Hindlimb muscle (tissue), 1 donor: ENCODE measurements at regions not wholly inside any gene's neighbourhood (a gene's known extent, or its start where the extent isn't known, plus 50 kb on each side); places are given as distances from the start of the nearest gene placed in this dataset.

ENCODE experiments used
- DNase-seq: peaks from one replicate; pipeline ENCODE4 v3.0.0-alpha.2; 2013

DNA sequence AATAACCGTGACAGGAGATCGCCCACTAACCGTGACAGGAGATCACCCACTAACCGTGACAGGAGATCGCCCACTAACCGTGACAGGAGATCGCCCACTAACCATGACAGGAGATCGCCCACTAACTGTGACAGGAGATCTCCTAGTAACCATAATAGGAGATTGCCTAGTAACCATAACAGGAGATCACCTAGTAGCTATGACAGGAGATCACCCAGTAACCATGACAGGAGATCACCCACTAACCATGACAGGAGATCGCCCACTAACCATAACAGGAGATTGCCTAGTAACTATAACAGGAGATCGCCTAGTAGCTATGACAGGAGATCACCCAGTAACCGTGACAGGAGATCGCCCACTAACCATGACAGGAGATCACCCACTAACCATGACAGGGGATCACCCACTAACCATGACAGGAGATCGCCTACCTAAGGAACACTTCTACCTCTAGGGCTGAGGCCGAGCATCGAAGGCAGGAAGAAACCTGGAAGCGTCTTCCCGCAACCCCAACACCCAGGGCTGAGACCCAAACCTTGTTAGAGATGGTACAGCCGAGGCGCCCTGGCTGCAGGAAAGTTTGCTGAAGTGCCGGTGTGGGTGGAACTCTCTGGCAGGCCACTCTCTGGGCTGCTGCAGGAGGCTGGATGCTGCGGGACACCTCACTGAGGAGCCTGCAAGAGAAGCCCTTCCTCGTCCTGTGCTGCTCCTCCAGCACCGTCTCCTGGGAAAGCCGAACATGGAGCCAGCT lies 67.5 kb upstream of the THY1 start:
- no peak for DNase-seq

DNA sequence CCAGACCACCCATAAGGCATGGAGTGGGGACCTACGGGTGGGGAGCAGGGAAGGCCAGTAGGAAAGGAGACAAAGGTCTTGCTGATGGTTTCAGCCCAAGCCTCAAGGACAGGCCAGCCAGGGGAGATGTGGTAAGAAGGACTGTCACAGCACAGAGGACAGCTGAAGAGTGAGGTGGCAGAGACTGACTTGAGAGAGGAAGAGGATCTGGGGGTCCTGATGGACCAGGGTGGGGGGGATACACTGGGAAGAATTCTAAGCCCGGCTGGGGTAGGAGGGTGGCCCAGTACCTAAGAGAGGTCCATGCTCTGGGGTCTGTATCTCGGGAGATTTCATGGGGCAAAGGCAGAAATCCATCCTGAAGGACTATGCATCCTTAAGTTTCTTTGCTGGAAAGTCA lies 66.1 kb upstream of the THY1 start:
- DNase-seq = no peak

DNA sequence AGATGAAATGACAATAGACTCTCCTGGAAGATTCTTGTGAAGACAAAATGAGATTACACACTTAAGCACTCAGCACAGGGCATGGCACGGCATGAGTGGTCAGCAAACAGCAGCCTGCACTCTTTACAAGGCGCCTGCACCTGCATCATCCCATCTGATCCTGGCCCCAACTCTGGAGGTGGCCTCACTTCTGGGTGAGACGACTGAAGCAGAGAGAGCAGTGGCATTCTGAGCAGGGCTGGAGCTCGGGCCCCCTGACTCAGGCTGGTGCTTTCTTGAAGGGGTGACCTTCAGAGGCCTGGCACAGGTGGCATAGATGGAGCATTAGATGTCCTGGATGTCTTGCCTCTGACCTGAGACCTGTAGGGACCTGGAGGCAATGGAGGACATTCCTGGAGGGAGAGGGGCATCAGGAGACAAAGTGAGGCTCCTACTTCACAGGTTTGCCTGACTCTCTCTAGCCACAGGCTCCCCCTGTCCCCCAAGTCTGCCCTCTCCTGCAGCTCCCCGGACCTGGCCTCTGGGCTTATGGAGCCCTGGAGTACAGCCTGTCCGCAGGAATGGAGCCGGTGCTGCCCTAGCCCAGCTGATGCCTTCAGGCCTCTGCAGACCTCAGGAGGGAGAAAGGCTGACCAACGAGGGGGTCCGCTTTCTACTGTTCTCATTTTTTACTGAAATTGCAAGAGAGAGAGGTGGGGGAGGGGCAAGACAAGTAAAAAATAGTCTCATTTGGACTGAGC lies 65.5 kb upstream of the THY1 start:
- DNase-seq = no peak

- no peak for DNase-seq
Measured at GRCh38 chr11:119486691-119487259, 63.8 kb upstream of the THY1 start.

- no peak for DNase-seq
Measured at GRCh38 chr11:119486016-119486415, 63.0 kb upstream of the THY1 start.

- DNase-seq = no peak
Measured at GRCh38 chr11:119484741-119485605, 62.0 kb upstream of the THY1 start.

DNA sequence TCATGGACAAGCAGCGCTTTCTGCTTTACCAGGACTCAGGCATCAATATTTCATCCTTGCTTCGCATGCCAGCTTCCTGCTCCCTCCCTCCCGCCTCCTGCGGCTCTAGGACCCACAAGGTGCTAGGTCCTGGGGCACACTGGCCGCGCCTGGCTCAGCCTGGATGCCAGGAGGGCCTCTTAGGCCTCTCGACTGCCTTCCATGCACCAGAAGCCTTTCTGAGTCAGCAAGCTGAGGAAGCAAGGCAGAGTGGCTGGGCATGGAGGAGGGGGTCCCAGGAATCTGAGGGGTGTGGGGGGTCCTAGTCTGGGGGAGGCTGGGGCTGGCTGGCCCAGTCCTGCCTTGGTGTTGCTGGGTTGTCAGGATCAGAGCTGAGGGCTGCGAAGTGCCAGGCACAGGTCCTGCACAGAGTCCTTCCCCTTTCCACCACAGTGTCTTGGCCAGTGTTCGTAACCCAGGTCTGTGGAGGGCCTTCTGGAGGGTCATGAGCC lies 61.0 kb upstream of the THY1 start:
- DNase-seq = no peak

DNA sequence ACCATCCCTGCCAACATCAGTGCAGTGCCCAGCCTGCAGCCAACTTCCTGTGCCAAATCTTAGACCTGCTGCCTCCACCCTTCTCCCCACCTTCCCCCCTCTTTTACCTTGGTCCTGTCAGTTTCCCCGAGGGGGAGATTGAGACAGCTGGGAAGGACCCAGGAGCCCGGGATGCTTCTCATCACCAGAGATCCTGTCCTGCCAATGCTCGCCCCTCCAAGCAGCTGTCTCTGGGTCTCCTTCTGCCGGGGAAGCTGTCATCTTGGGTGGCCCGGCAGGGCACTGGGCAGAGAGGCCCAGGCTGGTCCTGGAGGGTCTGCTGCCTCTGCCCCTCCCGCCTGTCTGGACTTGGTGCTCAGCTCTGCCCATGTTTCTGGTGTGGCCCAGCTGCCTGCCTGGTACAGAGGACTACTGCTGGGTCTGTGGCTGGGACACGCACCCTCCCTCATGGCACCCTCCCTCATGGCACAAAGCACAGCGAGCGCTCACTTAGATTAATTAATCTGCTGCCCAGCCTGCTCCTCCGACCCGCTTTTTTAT lies 60.4 kb upstream of the THY1 start:
- no peak for DNase-seq

DNA sequence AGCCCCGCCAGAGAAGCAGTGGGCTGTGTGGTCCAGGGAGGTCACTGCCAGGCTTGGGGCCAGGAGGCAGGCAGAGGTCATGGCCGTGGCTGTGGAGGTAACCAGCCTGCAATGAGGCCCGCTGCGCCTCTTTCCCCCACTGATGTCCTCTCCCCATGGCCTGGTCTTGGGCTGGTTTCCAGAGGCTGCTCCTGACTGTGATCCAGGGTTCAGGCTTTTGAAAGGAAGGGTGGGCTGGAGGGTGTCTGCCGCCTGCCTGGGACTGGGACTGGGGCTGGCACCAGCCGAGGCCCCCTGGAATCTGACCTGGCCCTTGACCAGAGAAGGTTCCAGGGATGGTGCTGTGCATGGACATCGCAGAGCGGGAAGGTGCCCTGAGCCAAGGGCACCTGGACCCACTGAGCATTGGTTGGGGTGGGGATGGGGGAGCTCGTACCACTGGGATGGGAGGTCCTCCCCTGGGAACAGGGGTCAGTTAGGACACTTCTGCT lies 59.6 kb upstream of the THY1 start:
- DNase-seq = no peak

- DNase-seq = no peak
Measured at GRCh38 chr11:119481667-119482400, 58.9 kb upstream of the THY1 start.

- DNase-seq = peak; percentile 84
Measured at GRCh38 chr11:119481021-119481666, 58.2 kb upstream of the THY1 start.

DNA sequence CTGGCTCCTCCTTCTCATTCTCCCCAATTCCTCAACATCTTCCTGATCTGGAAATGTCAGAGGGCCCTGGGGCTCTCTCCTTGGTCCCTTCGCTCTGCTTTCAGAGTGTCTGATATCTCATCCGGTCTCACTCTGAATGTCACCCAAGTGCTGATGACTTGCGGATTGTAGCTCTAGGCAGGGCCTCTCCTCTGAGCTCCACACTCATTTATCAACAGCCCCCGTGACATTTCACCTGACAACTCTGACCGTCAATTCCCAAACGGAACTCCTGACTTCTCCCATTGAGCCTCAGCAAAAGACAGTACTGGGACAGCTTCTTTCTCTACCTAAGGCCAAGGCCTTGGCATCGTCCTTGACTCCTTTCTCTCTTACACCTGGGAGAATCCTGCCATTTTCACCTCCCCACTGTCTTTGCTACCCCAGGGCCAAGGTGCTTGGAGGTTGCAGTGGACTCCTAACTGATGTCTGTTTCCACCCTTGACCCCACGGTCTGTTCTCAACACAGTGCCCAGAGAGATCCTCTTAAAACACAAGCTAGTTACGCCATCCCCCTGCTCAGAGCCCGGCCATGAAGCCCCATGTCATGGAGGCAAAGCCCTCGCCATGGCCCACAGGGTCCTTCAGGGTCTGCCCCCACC lies 57.5 kb upstream of the THY1 start:
- DNase-seq = no peak

DNA sequence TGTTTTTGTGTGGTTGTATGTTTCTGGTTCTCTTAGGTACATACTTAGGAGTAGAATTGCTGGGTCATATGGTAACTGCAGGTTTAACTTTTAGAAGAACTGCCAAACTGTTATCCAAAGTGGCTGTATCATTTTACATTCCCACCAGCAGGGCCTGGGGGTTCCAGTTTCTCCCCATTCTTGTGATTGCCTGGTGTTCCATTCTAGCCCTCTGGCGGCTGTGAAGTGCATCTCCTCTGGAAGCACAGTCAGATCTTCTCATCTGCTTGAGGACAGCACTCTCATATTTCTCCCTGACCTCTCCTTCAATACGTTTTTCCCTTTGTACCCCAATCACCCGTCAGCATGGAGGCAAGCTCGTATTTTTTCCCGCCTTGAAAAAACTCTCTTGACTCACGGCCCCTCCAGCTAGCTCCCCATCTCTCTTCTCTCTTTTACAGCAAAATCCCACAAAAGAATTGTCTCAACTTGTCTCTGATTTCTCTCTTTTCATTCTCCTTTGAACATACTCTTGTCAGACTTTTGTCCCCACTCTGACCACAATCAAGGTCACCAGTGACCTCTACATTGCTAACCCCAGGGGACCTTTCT lies 56.8 kb upstream of the THY1 start:
- DNase-seq = no peak

- DNase-seq = no peak
Measured at GRCh38 chr11:119478711-119479285, 55.8 kb upstream of the THY1 start.

- DNase-seq = no peak
Measured at GRCh38 chr11:119476666-119477331, 53.8 kb upstream of the THY1 start.

DNA sequence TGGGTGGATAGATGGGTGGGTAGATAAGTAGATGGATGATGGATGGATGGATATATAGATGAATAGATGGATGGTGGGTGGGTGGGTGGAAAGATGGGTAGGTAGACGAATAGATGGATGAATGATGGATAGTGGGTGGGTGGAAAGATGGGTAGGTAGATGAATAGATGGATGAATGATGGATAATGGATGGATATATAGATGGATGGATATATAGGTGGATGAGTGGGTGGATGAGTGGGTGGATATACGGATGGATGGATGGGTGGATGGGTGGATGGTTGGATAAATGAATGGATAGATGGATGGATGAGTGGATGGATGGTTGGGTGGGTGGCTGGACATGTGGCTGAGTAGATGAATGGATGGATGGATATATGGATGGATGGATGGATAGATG lies 53.1 kb upstream of the THY1 start:
- DNase-seq = no peak

- DNase-seq = peak; percentile 81
Measured at GRCh38 chr11:119474682-119475596, 52.0 kb upstream of the THY1 start.
